ENCODE measurements at regions not wholly inside any gene's neighbourhood (a gene's known extent, or its start where the extent isn't known, plus 50 kb on each side); places are given as distances from the start of the nearest gene placed in this dataset.
"Not testable (repeated sequence)": the region's sequence is repeated elsewhere in the genome, so short reads cannot be mapped to it uniquely, and the experiment has no call there.

DNA sequence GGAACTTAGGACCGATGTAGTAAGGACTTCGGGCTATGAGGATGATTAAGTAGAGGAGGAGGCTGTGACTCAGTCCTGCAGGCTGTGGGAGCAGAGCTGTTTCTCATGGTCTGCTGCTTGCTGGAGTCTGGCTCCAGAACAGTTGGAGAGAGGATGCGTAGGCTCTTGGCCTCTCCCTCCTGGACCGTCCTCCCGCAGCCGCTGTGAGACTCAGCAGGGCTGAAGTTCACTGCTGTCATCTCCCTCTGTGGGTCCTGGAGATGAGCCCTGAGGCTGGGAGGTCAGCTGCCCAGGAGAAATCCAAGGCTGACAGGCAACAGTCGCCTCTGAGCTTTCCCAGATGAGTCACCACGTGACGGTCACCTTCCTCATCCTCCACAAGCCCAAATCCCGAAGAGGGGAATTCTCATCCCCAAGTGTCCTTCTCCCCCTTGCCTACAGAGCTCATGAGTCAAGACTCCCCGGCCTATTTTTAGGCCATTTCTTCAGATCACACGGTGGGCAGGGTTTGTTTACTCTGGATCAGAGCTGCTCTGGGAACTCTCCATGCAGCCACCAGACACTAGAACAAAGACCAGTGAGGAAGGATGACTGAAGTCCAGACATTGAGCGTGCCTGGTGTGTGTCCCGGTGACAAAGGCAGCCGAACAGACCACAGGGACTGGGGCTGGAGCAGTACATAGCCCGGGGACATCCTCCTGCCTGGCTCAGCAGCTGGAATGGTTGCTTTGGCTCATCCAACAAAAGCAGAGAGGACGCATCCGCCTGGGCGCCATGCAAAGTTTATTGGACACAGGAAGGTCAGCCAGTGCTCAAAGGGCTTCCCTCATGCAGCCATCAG lies 137.3 kb upstream of the ZNF469 start:
- TF ChIP-seq, protein P1, sequence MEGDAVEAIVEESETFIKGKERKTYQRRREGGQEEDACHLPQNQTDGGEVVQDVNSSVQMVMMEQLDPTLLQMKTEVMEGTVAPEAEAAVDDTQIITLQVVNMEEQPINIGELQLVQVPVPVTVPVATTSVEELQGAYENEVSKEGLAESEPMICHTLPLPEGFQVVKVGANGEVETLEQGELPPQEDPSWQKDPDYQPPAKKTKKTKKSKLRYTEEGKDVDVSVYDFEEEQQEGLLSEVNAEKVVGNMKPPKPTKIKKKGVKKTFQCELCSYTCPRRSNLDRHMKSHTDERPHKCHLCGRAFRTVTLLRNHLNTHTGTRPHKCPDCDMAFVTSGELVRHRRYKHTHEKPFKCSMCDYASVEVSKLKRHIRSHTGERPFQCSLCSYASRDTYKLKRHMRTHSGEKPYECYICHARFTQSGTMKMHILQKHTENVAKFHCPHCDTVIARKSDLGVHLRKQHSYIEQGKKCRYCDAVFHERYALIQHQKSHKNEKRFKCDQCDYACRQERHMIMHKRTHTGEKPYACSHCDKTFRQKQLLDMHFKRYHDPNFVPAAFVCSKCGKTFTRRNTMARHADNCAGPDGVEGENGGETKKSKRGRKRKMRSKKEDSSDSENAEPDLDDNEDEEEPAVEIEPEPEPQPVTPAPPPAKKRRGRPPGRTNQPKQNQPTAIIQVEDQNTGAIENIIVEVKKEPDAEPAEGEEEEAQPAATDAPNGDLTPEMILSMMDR (IDR thresholded peaks at IDR 0.05), result not testable (repeated sequence)
- TF ChIP-seq ELF4 (CRISPR knock-in tag; IDR thresholded peaks at IDR 0.05; ENCODE audit: low read depth); HMGA2 (CRISPR knock-in tag; IDR thresholded peaks at IDR 0.05); CREB1 (CRISPR knock-in tag; IDR thresholded peaks at IDR 0.05); FOXJ3 (CRISPR knock-in tag; IDR thresholded peaks at IDR 0.05; ENCODE audit: borderline replicate concordance); ZNF121 (CRISPR knock-in tag; IDR thresholded peaks at IDR 0.05): not testable (repeated sequence)
- TF ChIP-seq, protein P2, sequence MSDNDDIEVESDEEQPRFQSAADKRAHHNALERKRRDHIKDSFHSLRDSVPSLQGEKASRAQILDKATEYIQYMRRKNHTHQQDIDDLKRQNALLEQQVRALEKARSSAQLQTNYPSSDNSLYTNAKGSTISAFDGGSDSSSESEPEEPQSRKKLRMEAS (CRISPR knock-in tag; IDR thresholded peaks at IDR 0.05), result not testable (repeated sequence)

Data from WTC11 (cell line).